GM18870 (cell line): ENCODE measurements at regions not wholly inside any gene's neighbourhood (a gene's known extent, or its start where the extent isn't known, plus 50 kb on each side); places are given as distances from the start of the nearest gene placed in this dataset.
"Not testable (repeated sequence)": the region's sequence is repeated elsewhere in the genome, so short reads cannot be mapped to it uniquely, and the experiment has no call there.

Experiments
- ATAC-seq: cut with Tn5 transposase; IDR thresholded peaks from one replicate; pipeline ENCODE4 v1.9.1; 2021; ENCODE audit warnings: moderate library complexity; ENCODE audit not compliant: unreplicated experiment

DNA sequence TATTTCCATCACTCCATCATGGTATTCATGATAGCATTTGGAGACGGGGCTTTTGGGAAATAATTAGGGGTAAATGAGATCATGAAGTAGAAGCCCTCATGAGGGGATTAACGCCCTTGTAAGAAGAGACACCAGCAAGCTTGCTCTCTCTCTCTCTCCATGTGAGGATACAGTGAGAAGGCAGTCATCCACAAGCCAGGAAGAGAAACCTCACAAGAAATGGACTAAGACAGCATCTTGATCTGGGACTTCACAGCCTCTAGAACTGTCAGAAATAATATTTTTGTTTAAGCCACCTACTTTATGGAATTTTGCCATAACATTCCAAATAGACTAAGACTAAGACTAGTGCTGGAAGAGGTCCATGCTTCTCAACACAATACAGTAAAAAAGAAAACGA lies 464.6 kb upstream of the GCFC2 start:
- ATAC-seq = no peak

DNA sequence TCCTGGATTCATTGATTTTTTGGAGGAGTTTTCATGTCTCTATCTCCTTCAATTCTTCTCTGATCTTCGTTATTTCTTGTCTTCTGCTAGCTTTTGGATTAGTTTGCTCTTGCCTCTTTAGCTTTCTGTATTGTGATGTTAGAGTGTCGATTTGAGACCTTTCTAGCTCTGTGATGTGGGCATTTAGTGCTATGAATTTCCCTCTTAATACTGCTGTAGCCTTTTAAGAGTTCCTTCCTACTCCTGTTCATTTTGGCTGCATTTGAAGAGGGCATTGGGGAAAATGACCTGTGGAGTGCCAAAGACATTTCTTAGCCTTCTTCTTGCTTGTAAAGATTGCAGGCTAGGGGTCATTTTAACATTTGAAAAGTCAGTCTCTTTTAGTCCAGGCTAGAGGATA lies 463.8 kb upstream of the GCFC2 start:
- no peak for ATAC-seq

DNA sequence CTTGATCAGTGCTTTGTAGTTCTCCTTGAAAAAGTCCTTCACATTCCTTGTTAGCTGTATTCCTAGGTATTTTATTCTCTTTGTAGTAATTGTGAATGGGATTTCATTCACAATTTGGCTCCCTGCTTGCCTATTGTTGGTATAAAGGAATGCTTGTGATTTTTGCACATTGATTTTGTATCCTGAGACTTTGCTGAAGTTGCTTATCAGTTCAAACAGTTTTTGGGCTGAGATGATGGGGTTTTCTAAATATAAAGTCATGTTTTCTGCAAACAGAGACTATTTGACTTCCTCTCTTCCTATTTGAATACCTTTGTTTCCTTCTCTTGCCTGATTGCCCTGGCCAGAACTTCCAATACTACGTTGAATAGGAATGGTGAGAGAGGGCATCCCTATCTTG lies 462.5 kb upstream of the GCFC2 start:
- not testable (repeated sequence) for ATAC-seq

- not testable (repeated sequence) for ATAC-seq
Observed at GRCh38 chr2:76172154-76172595, 461.5 kb upstream of the GCFC2 start.

DNA sequence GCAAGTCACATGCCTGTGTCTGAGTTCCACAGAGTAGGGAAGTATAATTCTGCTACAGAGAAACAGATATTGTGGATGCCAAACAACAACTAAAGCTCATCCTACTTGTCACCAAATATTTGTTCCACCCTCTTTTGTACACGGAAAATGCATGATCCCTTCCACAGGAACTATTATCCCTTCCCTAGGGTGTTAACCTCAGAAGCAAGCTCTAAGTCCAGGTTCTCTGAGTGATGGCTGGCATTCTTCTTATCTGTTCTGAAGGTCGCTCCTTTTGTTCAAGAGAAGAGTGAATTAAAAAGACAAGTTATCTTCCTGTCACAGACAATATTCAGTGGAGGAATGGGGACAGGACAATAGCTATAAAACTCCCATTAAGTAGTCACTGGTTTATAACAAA lies 460.1 kb upstream of the GCFC2 start:
- no peak for ATAC-seq

GRCh38 chr2:76170009-76170384 lies 459.3 kb upstream of the GCFC2 start:
- ATAC-seq = no peak

DNA sequence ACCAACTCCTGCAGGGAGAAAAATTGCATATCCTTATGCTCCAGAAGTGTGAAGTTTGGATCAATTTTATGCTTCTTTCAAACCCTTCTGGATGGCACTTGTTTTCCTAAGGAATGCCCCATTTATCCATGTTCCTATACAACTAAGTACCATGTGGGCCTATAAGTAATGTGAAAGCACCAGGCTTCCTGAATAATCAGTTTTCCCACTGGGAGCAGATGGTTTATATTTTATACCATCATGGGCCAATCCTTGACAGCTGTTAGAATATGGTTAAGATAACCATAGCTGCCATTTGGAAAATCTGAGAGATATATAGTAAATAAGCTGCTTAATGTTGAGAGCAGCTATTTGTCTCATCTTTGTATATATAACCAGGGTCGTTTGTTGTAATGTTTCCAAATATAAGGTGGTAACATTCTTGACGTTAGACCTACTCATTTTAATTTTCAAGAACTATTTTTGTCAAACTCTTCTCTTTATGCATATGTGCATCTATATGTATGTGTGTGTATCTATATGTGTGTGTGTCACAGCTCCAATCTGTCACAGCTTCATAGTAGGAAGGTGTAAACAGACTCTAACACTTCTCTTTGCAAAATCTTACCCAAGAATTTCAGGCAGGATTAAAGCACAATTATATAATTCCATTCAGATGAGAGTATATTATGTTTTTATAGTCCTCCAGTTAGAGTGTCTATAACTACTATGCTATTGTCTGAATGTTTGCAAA lies 458.7 kb upstream of the GCFC2 start:
- no peak for ATAC-seq

GRCh38 chr2:76163860-76164259 lies 453.1 kb upstream of the GCFC2 start:
- no peak for ATAC-seq

GRCh38 chr2:76160670-76161069 lies 450.0 kb upstream of the GCFC2 start:
- no peak for ATAC-seq

GRCh38 chr2:76159042-76159648 lies 448.4 kb upstream of the GCFC2 start:
- ATAC-seq = no peak

DNA sequence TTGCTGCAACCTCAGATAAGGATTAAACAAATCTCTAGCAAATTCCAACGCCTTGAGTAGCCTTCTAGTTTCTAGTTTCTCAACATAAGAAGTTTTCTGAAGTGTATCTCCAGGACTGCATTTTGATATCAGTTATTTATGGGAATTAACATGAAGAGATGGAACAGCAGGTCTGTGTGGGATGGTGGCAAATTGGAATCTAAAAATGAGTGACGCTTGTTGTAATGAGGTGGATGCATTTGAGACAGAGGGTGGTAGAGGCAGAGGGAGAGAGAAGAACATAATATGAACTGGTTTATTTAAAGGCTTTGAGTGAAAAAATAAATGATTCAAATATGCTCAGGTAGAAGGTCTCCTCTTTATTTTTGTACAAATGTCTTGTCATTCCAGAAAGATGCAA lies 446.8 kb upstream of the GCFC2 start:
- no peak for ATAC-seq

GRCh38 chr2:76154981-76155380 lies 444.3 kb upstream of the GCFC2 start:
- ATAC-seq = no peak

GRCh38 chr2:76149846-76150245 lies 439.1 kb upstream of the GCFC2 start:
- no peak for ATAC-seq

- ATAC-seq = not testable (repeated sequence)
Observed at GRCh38 chr2:76139303-76139702, 428.6 kb upstream of the GCFC2 start.

DNA sequence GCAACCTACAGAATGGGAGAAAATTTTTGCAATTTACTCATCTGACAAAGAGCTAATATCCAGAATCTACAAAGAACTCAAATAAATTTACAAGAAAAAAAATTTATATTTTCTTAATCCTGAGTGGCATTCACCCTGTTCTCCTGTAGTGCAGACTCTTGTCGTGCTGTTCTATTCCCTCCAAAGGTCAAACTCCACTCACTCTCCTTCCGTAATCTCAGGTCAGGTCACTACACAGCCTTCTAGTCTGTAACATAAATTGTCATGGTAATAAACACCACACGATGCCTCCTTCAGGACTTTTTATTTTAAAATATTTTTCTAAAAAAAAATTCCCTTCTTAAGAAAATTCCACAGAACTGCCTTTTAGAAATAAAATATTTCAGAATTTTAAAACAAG lies 417.9 kb upstream of the GCFC2 start:
- ATAC-seq = no peak

- no peak for ATAC-seq
Observed at GRCh38 chr2:76120176-76120575, 409.5 kb upstream of the GCFC2 start.

GRCh38 chr2:76089683-76090082 lies 379.0 kb upstream of the GCFC2 start:
- no peak for ATAC-seq

DNA sequence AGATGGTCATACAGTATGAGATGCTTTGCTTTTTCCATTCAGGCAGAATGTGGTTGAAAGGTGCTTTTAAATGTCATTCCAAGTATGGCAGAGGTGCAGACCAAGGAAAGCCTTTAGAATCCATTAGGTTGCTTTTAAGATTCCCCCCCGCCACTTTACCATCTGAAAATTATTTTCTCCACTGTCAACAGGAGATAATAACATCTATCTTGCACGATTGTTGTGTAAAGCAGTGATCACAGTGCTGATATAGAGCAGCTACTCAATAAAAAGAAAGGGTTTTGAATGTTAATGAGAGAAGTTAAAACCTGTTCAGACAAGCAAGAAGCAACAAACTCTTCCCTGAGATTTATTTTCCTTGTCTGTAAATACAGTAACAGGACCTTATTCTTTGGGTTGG lies 372.5 kb upstream of the GCFC2 start:
- no peak for ATAC-seq

DNA sequence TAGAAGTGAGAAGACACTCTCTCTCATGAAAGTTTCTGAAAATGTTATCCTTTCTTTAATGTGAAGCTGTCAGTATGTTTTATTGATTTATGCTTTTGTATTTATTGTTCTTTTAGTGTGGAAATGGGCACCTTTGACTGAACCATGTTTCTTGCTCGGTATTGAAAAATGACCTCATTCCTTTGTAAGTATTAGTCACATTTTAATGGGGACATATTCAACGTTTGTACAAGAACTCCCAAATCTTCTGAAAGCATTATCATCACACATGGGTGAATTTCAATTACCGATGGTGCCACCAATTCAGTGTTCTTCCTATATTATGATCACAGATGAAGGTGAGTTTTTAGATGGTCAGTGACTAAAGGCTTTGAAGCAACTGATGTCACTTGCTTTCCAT lies 371.8 kb upstream of the GCFC2 start:
- ATAC-seq = no peak

DNA sequence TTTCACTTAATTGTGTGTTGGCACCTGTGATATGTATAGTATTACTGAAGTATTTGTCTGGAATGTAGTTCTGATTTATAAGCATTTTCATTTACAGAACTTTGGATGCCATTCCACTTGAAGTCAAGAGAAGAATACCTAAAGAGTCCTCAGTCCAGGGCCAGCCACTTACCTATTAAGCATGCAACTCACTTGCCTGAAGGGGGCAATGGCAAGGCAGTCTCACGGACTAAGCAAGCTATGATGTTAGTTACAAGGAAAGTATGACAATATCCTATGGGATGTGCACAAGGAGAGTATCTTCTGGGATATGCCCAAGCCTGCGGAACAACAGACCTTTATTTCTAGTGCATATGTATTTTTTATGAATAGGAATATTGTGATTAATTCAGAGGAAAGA lies 369.4 kb upstream of the GCFC2 start:
- no peak for ATAC-seq

DNA sequence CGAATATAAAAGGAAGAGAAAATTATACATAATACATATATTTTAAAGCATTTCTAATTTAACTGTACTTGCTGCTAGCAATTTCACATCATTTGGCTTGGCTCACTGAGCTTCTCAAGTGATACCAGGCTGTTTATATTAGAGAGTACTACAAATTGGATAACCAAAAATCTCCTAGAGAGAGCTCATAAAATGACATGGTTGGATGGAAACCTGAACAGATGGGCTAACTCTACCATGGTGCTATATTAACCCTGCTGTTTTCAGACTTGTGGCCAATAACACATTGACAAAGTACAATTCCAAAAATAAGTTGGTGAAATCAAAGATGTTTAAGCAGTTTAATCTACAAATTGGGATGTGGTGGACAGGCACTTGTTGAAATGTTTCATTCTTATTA lies 364.4 kb upstream of the GCFC2 start:
- ATAC-seq = no peak

GRCh38 chr2:76073992-76074604 lies 363.4 kb upstream of the GCFC2 start:
- no peak for ATAC-seq
